HG02588 (cell line): ENCODE measurements at regions not wholly inside any gene's neighbourhood (a gene's known extent, or its start where the extent isn't known, plus 50 kb on each side); places are given as distances from the start of the nearest gene placed in this dataset.
"Not testable (repeated sequence)": the region's sequence is repeated elsewhere in the genome, so short reads cannot be mapped to it uniquely, and the experiment has no call there.

Experiments used
- ATAC-seq: cut with Tn5 transposase; IDR thresholded peaks from one replicate; pipeline ENCODE4 v1.9.1; 2021; ENCODE audit warnings: mild to moderate bottlenecking, moderate library complexity; ENCODE audit not compliant: unreplicated experiment

DNA sequence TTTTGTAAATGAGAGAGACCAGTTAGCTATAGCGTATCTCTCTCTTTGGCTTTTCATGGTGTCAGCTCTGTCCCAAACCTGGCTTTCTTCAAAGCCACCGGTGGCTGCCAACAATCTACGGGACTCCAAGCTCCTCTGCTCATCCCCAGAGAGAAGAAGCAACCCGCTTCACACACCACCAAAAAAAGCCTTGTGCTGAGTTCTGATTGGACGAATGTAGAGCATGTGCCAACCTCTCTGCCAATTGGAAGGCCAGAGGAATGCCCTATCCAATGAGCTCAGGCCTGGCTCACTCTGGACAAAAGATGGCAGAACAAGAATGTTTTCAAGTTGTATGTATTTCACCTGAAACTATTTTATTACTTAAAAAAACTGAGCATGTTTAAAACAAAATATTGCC lies 202.4 kb downstream of the C16orf95 start:
- ATAC-seq: no peak

DNA sequence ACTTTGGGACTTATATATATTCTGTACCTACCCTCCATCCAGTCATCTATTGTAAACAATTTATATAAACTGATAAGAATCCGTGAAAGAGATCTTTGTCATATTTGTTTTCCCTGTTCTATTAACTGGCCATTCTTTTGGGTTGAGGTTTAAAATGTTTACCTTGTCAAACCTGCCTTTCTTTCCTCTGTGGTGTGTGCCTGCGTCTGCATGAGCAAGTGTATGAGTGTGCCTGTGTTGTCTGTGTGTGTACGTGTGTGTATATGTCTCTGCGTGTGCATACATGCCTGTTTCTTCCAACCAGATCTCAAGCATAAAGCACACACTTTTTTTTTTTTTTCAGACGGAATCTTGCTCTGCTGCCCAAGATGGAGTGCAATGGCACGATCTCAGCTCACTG lies 201.5 kb downstream of the C16orf95 start:
- no peak for ATAC-seq

- no peak for ATAC-seq
These were observed 199.3 kb downstream of the C16orf95 start for GRCh38 chr16:87117936-87118335.

DNA sequence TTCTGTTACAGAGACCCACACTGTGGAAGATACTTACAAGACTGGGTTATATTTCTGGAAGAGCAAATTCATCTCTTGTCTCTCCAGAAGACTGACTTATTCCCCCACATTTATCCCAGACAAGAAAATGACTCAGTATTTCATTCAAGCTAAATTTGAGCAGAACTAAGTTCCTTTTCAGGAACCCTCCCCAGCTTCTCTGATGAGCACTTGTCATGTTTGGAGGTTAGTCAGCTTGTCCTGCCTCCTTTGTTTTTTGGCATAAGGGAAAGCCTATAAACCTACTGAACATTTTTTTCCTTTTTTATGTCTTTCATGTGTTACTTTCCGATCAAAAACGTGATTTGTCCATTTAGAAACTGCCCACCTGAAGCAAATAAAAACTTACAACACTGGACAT lies 198.0 kb downstream of the C16orf95 start:
- no peak for ATAC-seq

DNA sequence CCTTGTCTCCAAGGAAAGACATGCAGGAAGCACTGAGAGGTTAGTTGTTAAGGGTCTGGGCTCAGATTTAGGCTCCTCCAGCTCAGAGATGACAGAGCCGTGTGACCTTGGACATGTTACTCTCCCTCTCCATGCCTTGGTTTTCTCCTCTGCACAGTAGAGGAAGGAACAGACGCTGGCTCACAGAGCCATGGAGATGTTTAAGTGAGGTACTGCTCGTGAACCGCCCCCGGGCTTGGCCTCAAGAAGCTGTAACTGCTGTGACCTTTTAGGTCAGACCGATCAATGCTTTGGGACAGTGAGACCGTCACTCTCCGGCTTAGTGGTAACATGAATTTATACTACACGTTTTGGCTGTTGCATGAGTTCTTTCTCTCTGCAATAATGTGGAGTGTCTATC lies 197.4 kb downstream of the C16orf95 start:
- ATAC-seq: no peak

DNA sequence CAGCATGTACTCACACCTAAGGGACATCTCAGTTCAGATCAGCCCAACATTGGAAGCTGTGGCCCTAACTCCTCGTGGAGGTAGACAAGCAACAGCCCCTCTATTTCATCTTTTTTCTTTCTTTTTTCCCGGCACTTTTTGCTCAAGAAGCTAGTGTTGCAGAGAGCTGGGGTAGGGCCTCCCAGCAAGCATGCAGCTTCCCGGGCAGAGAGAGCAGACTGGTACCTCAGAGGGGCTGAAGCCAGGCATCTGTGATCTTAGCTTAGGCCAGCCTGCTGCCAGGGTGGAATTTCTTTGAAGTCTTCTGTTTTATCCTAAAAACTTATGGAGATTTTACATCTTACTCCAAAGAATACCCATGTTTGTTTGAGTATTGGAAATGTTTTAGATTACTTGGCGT lies 195.4 kb downstream of the C16orf95 start:
- no peak for ATAC-seq

- no peak for ATAC-seq
These were observed 193.7 kb downstream of the C16orf95 start for GRCh38 chr16:87123356-87124001.

GRCh38 chr16:87124405-87124804 lies 192.8 kb downstream of the C16orf95 start:
- not testable (repeated sequence) for ATAC-seq

DNA sequence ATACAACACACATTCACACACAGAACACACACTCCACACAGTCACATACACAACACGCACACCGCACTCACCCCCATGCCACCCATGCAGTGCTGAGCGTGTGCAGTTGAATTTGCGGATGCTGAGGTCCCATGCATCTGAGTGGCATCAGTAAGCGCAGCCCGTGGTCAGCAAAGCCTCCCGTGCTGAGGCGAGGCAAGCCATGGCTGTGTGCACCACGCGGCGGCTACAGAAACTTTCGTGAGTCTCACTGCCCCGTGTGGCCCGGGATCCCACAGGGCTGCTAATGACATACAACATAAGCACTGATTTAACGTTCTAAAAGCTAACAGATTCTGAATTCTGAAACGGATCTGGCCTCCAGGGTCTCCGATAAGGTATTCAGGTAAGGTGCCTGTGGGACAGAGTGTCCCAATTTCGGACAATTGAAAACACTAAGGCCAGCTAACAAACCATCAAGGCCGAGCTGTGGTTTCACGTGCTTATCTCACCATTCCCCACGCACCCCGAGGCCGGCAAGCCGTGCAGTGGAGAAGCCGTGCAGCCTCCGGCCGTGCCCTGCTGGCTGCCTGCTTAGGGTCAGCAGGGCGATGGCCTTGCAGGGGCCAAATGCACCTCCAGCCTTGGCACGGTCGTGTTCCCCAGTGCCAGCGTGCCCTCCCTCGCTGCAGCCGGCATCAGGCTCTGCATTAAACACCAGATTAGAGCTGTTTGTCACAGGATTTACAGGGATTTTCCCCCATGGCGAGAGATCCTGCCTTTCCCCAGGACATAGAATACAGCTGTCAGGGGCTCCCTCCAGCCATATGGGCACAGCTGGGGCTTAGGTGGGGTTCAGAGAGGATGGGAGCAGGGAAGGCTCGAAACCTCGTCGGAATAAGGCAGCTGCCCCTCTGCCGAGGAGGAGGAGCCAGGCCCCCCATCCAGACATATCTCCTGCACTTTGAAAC lies 191.7 kb downstream of the C16orf95 start:
- no peak for ATAC-seq

DNA sequence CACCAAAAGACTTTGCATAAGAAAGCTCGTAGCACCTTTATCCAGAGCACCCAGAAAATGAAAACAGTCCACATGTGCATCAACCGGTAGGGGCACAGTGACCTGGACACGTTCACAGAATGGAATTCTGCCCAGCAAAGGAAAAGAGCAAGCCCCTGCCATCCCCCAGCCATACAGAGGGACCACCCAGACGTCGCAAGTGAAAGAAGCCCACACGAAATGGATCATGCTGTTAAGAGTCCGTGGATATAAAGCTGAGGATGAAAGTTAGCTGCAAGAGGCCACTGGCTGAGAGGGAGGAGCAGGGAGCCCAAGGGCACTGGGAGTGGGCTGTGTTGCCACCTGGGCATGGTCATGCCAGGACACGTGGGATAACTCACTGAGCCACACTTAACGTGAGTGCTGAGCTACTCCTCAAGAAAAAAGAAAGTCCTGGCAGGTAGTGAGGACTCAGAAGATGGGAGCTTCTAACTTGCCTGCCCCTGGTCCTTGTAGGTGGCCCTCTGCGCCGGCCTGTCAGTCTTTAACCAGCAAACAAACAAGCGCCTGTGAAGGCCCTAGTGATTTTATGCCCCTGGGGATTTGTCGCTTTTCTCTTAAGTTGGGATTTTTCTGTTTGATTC lies 190.7 kb downstream of the C16orf95 start:
- no peak for ATAC-seq

DNA sequence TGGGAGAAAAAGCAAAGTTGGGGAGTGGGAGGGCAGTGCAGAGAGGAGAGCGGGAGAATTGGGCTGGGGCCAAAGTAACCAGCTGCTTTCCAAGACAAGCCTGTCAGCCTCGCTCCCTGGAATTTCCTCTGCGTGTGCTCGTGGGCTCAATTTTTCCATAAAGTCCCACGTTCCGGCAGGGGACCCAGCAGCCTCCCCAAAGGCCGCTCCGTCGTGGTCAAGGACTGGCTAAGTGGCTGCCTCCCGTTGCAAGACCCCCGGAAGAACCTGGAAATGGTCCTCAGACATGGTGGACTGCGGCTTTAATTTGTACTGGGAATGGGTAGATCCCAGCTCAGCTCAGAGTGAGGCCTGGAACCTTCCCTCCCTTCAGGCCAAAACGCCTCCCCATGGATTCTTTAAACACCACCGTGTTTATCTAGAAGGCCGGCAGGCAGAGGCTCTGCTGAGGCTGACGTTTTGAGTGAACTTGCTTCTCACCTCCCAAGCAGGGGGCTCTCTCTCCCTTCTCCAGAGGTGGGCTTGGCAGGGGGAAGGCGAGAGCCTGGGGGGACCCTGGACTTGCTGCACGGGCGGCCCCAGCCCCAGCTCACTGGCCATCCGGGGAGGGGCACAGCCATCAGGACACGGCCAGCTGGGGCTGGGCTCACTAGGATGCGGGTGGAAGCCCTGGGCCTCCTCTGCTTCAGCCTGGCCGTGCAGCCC lies 190.0 kb downstream of the C16orf95 start:
- no peak for ATAC-seq

GRCh38 chr16:87127766-87128147 lies 189.4 kb downstream of the C16orf95 start:
- ATAC-seq: no peak

DNA sequence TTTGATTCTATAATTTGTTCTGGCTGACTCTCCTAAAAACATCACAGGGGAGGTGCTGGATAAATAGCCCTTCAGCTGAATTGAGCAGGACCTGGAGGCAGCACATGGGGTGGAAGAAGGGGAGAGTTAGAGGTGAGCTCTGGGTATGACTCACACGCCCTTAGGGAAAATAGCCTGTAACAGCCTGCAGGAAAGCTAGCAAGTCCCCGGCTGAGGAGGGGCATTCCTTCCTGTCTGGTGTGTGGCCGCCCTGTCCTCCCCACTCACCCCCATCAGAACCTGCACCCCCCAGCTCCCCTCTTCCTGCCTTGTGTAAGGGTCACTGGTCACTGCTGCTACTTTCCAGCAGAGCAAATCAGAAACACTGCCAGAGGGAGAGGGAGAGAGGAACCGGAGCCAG lies 187.4 kb downstream of the C16orf95 start:
- ATAC-seq: no peak

DNA sequence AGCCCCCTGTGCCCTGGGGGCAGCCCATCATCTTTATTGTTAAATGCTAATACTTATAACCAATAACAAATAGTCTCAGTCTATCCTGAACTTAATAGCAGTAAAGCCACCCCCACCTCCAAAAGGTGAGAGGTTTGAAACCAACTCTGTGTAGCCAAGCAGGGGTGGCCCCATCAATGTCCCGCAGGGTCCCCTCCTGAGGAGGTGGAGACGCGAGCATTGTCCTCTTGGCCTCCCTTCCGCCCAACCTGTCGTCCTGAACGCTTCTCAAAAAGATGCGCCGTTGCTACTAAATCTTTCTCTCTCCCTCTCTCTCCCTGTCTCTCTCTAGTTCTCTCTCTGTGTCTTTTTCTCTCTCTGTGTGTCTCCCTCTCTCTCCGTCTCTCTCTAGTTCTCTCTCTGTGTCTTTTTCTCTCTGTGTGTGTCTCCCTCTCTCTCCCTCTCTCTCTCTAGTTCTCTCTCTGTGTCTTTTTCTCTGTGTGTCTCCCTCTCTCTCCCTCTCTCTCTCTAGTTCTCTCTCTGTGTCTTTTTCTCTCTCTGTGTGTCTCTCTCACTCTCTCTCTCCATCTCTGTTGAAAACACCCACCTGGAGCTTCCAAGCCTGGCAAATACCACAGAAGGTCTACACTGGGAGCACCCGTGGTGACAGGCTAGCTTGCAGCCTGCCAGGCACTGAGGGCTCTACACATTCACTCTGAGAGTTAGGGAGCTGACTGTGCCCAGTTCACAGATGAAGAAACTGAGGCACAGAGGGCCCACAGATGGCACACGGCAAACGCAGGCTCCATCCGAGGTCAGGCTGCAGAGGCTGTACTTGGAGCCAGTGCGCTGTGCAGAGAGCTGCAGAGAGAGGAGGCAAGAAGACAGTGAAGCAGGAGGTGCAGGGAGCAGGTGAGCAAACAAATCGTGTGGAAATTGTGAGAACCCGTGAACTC lies 185.9 kb downstream of the C16orf95 start:
- ATAC-seq: no peak

- ATAC-seq: no peak
These were observed 185.2 kb downstream of the C16orf95 start for GRCh38 chr16:87131996-87132345.

DNA sequence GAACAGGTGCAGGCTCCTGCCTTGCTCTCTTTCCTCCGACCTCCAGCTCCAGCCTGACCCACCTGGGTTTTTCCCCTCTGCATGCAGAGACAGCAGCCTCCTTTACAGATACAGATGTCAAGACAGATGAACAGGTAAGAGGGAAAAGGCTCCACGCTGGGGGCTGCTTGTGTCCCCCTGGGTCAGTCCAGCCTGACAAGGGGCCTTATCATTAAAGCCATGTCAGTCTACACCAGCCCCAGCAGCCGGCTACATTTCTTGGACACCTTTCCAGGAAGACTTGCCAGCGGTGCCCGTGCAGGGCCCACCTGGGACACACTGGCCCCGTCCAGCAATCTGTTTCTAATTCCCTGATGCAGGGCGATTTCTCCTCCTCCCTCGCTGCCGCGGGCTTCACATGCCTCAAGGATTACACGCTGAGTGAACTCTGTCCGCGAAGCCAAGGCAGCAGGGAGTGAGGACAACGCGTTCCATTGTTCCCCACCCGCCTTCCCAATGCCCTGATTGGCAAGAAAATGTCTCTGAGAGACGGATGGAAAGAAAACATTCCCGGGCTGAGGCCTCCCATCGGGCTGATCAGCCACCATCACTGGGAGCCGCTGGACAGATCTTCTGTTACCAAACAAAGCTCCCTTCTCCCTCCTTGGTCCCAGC lies 184.7 kb downstream of the C16orf95 start:
- no peak for ATAC-seq

DNA sequence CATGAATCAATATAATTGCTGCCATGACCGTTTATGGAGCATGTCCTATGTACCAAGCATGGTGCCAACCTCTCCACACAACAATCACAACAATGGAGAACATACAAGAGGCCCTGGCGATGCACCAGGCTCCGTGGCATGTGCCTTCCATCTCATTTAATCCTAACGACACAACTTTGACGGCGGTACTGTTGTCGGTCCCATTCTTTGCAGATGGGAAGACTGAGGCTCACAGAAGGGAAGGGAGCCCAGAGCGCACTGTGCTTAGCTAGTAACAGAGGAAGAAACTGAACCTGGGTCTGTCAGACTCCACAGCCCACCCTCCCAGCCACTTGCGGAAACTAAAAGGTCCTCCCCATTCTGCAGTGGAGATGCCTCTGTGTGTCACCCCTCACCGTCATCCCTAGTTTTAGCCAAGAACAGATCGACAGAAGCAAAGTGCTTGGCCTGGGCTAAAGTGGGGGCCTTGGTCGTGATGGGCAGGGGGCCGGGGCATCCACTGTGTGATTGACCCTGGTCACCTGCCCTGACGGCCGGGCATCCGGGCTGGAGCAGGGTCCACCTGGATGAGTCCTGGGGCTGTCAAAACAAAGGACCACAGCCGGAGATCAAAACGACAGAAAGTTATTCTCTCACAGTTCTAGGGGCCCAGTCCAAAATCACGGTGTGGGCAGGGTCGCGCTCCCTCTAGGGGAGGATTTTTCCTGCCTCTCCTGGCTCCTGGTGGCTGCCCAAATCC lies 183.9 kb downstream of the C16orf95 start:
- no peak for ATAC-seq

- ATAC-seq: no peak
These were observed 183.1 kb downstream of the C16orf95 start for GRCh38 chr16:87133966-87134627.

- no peak for ATAC-seq
These were observed 182.6 kb downstream of the C16orf95 start for GRCh38 chr16:87134628-87134995.
